ENCODE measurements at regions not wholly inside any gene's neighbourhood (a gene's known extent, or its start where the extent isn't known, plus 50 kb on each side); places are given as distances from the start of the nearest gene placed in this dataset.

DNA sequence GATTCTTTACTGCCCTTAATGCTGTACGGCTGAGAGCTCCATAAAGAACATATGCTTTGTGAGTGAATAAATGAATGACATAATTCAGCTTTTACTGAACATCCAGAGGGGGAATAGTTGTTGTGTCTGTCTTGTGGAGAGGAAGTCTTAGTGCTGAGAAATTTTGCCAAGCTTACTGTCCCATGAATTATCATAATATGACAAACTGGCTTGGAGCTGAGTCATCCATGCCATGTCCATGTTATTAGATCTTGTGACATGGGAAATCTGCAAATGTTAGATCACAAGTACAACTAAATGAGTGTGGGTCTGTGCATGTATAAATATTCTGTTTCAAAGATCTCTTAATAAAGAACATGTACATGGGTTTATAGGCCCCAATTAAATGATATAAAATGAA is 350.4 kb downstream of the BMP4 start:
- WGBS, 2 experiments (ENCODE audit: extremely low coverage in 1 of 2, insufficient coverage in 1 of 2, insufficient read length in 1 of 2, insufficient replicate concordance in 2 of 2, low coverage in 1 of 2, low lambda C conversion rate in 2 of 2, missing lambda C conversion rate in 1 of 2) = 94% methylated on average over 1 of the region's 1 CpG; no CpG with 5 or more reads in 1 of the 2 experiments
- TF ChIP-seq SAP30 (IDR thresholded peaks at IDR 0.05; ENCODE audit: insufficient read depth, insufficient replicate concordance, low read length) (no peak), POU5F1 (IDR thresholded peaks at IDR 0.05; ENCODE audit: low read depth, low read length) (no peak), GTF2F1 (IDR thresholded peaks at IDR 0.05; ENCODE audit: borderline replicate concordance, low read depth, low read length) (no peak), RBBP5 (IDR thresholded peaks at IDR 0.05; ENCODE audit: borderline replicate concordance, low read depth, low read length) (no peak), GABPA (IDR thresholded peaks at IDR 0.05; ENCODE audit: borderline replicate concordance, insufficient read depth, low read length) (no peak), SIN3A (conservative IDR thresholded peaks at IDR 0.05 in 1 of 2, IDR thresholded peaks at IDR 0.05 in 1 of 2; ENCODE audit: low read depth in 1 of 2, low read length in 2 of 2) (no peak), BRCA1 (IDR thresholded peaks at IDR 0.05; ENCODE audit: low read depth, low read length) (no peak), NRF1 (IDR thresholded peaks at IDR 0.05; ENCODE audit: low read depth, low read length) (no peak), SP1 (IDR thresholded peaks at IDR 0.05; ENCODE audit: low read depth, low read length) (no peak), CTBP2 (IDR thresholded peaks at IDR 0.05; ENCODE audit: borderline replicate concordance, insufficient read depth, insufficient read length, low read length) (no peak), SRF (IDR thresholded peaks at IDR 0.05; ENCODE audit: low read depth, low read length) (no peak)
- TF ChIP-seq, protein P1, sequence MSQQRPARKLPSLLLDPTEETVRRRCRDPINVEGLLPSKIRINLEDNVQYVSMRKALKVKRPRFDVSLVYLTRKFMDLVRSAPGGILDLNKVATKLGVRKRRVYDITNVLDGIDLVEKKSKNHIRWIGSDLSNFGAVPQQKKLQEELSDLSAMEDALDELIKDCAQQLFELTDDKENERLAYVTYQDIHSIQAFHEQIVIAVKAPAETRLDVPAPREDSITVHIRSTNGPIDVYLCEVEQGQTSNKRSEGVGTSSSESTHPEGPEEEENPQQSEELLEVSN (IDR thresholded peaks at IDR 0.05) = no peak
- TF ChIP-seq, protein P2, sequence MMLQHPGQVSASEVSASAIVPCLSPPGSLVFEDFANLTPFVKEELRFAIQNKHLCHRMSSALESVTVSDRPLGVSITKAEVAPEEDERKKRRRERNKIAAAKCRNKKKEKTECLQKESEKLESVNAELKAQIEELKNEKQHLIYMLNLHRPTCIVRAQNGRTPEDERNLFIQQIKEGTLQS (IDR thresholded peaks at IDR 0.05; ENCODE audit: insufficient read depth, low read depth, low read length) = no peak

More for the DNA sequence above, 350.4 kb downstream of the BMP4 start:
- H4K20me1 ChIP-seq (replicated peaks in 1 of 2; ENCODE audit: control insufficient read depth in 1 of 2, insufficient read depth in 2 of 2, low read length in 2 of 2) = no peaks in the 10 kb centered on the region
- H3K23ac ChIP-seq (ENCODE audit: insufficient read length) = no peak overlapping the region
- no peaks in the 10 kb centered on the region for H3K36me3 ChIP-seq (ENCODE audit: control insufficient read depth in 2 of 4, insufficient read depth in 4 of 4, low read length in 3 of 4)
- no peaks in the 10 kb centered on the region for H3K79me1 ChIP-seq (ENCODE audit: low read depth, low read length)
- ChIA-PET POLR2A (ENCODE audit: partially characterized antibody) (no interaction called here), CTCF (ENCODE audit: partially characterized antibody) (interaction anchor here (0.9 to 1.4 kb wide), 4 partner anchors 15 to 785 kb away, joined by 3 to 4 read pairs (median 4); no protein-coding TSS in a partner anchor)
- no peaks in the 10 kb centered on the region for H3K27me3 ChIP-seq (replicated peaks in 1 of 4; ENCODE audit: control insufficient read depth in 3 of 4, extremely low read depth in 1 of 4, insufficient read depth in 3 of 4, low read length in 3 of 4)
- no peak overlapping the region for H4K5ac ChIP-seq (ENCODE audit: insufficient read length, low read depth, low read length)
- no peak overlapping the region for H2AK5ac ChIP-seq (ENCODE audit: low read depth, low read length)
- no peak overlapping the region for H2BK12ac ChIP-seq (ENCODE audit: low read depth, low read length)
- H3K56ac ChIP-seq (replicated peaks; ENCODE audit: insufficient read length, low read depth, low read length) = no peak overlapping the region
- no peak overlapping the region for H3K4me2 ChIP-seq (ENCODE audit: insufficient read depth in 1 of 2, low read depth in 2 of 2, low read length in 2 of 2)
- H2BK15ac ChIP-seq (ENCODE audit: low read length) = no peak overlapping the region
- no peak overlapping the region for H2AFZ ChIP-seq (ENCODE audit: low read length)
- H3K27ac ChIP-seq (ENCODE audit: low read depth, low read length) = no peak overlapping the region
- no peaks in the 10 kb centered on the region for H3K9me3 ChIP-seq (ENCODE audit: insufficient read depth in 2 of 2, low read depth in 1 of 2, low read length in 1 of 2)
- H2BK20ac ChIP-seq (ENCODE audit: low read length) = no peak overlapping the region
- H3K9ac ChIP-seq (replicated peaks in 1 of 4; ENCODE audit: extremely low read depth in 1 of 4, low read depth in 3 of 4, low read length in 3 of 4) = no peak overlapping the region
- H3K4me3 ChIP-seq (ENCODE audit: extremely low read depth in 1 of 4, insufficient read depth in 2 of 4, low read depth in 3 of 4, low read length in 4 of 4) = no peak overlapping the region
- H2BK120ac ChIP-seq (replicated peaks; ENCODE audit: low read depth, low read length) = no peak overlapping the region
- H4K91ac ChIP-seq (replicated peaks; ENCODE audit: insufficient read length, low read length) = no peak overlapping the region
- H3K23me2 ChIP-seq (ENCODE audit: low read depth, low read length) = no peaks in the 10 kb centered on the region
- FAIRE-seq (no peak), DNase-seq (ENCODE audit: low read depth in 1 of 2, low spot score in 2 of 2) (no peak)
- no peak overlapping the region for H4K8ac ChIP-seq (ENCODE audit: extremely low read depth, insufficient read depth, low read length)
- H3K4ac ChIP-seq (replicated peaks; ENCODE audit: insufficient read length, low read depth, low read length) = no peak overlapping the region
- H3K18ac ChIP-seq (ENCODE audit: extremely low read depth, low read length) = no peak overlapping the region
- no peak overlapping the region for H2BK5ac ChIP-seq (ENCODE audit: low read depth, low read length)
- H3K14ac ChIP-seq (ENCODE audit: insufficient read length) = no peak overlapping the region
- no peaks in the 10 kb centered on the region for H3K79me2 ChIP-seq (ENCODE audit: control insufficient read depth in 1 of 2, insufficient read depth in 2 of 2, low read length in 2 of 2)
- H3K4me1 ChIP-seq (replicated peaks in 1 of 4; ENCODE audit: control insufficient read depth in 3 of 4, insufficient read depth in 4 of 4, low read length in 3 of 4) = no peaks in the 10 kb centered on the region; a peak in 1 of 7 replicates

Data from H1 (cell line).